Bronchial epithelial cell (primary cell): ENCODE measurements at regions not wholly inside any gene's neighbourhood (a gene's known extent, or its start where the extent isn't known, plus 50 kb on each side); places are given as distances from the start of the nearest gene placed in this dataset.

Experiments
- DNase-seq: peaks from one replicate; pipeline ENCODE4 v3.0.0-alpha.2; 2010; ENCODE audit warnings: low read depth
- FAIRE-seq: peaks from 2 replicates; lab custom pipeline; 2011; peaks lifted over from hg19 to GRCh38; lab: Jason Lieb, UNC
- H3K27me3 ChIP-seq: 2 replicates; pipeline ENCODE4 v1.5.1; 2011; ENCODE audit warnings: low read length; ENCODE audit not compliant: control insufficient read depth, insufficient read depth
- H3K36me3 ChIP-seq: 2 replicates; pipeline ENCODE4 v1.5.1; 2011; ENCODE audit warnings: low read length; ENCODE audit not compliant: control insufficient read depth, insufficient read depth
- H3K4me3 ChIP-seq: 2 replicates; pipeline ENCODE4 v1.5.1; 2011; ENCODE audit warnings: mild to moderate bottlenecking, low read depth, low read length, control low read depth
- TF ChIP-seq, protein P1 (sequence below): IDR thresholded peaks from 2 replicates; pipeline ENCODE4 v1.5.1; 2011; ENCODE audit warnings: mild to moderate bottlenecking, moderate library complexity, low read length, control low read depth, inconsistent platforms; ENCODE audit not compliant: insufficient read depth, severe bottlenecking

DNA sequence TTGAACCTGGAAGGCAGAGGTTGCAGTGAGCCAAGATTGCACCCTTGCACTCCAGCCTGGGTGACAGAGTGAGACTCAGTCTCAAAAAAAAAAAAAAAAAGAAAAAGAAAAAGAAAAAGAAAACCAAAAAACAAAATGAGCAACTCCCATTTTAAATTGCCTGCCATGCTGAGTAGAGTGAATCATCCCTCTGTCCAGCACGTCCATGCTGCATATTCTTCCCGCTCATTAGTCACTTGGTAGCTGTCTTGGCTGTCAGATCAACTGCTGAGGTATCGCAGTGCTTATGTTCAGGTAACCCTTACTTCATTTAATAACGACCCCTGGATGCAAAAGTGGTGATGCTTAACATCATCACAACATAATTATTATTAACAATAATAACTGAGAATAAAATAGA, 60.7 kb upstream of the SMOX start:
- DNase-seq = peak; percentile 52
- FAIRE-seq = no peak
- TF ChIP-seq, protein P1, sequence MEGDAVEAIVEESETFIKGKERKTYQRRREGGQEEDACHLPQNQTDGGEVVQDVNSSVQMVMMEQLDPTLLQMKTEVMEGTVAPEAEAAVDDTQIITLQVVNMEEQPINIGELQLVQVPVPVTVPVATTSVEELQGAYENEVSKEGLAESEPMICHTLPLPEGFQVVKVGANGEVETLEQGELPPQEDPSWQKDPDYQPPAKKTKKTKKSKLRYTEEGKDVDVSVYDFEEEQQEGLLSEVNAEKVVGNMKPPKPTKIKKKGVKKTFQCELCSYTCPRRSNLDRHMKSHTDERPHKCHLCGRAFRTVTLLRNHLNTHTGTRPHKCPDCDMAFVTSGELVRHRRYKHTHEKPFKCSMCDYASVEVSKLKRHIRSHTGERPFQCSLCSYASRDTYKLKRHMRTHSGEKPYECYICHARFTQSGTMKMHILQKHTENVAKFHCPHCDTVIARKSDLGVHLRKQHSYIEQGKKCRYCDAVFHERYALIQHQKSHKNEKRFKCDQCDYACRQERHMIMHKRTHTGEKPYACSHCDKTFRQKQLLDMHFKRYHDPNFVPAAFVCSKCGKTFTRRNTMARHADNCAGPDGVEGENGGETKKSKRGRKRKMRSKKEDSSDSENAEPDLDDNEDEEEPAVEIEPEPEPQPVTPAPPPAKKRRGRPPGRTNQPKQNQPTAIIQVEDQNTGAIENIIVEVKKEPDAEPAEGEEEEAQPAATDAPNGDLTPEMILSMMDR = no peak
- Histone ChIP-seq H3K27me3 (no peaks in the 10 kb centered on the region), H3K4me3 (no peak overlapping the region), H3K36me3 (no peaks in the 10 kb centered on the region)

GRCh38 chr20:4086771-4087687, 61.6 kb upstream of the SMOX start:
- FAIRE-seq (no peak), DNase-seq (no peak)
- no peaks in the 10 kb centered on the region for H3K36me3 ChIP-seq

DNA sequence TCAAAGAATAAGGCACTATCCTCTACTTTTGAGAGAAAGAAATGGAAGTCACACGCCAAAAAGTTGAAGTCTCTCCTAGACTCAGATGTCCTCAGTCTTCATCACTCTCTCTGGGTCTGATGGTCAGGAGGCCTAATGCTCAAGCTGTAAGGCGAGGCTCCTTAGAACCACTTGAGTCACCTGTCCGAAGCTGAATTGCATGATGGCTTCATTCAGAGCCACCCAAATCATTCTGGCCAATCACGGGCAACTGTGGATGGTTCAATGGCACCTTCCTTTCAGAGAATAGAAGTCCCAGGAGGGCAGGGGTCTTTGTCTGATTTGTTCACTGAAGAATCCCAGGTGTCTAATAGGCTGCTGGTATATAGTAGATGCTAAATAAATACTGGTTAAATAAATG, 63.9 kb upstream of the SMOX start:
- DNase-seq = no peak
- no peak overlapping the region for H3K4me3 ChIP-seq
- TF ChIP-seq, protein P1 = no peak
- peak; percentile 13 for FAIRE-seq
- no peaks in the 10 kb centered on the region for H3K36me3 ChIP-seq
- H3K27me3 ChIP-seq = no peaks in the 10 kb centered on the region

More at GRCh38 chr20:4086771-4087687, 61.6 kb upstream of the SMOX start:
- no peaks in the 10 kb centered on the region for H3K27me3 ChIP-seq
- no peak overlapping the region for H3K4me3 ChIP-seq
- TF ChIP-seq, protein P1 = no peak

DNA sequence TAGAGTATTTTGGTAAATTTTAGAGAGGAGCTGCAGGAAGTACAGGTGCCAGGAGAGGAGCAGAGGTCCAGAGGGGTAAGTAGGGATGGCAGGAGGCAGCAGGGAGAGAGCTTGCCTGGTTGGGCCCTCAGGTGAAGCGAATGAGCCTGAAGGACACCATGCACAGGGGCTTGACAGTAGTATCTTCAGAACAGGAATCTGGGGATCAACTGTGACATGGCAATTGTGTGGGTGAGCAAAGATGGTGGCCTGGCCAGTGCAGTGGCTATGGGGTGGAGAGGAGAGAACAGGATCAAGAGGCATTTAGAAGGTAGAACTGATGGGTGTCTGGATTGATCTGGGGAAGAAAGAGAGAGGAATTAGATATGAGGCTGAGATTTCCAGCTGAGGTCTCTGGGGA, 64.5 kb upstream of the SMOX start:
- no peak for FAIRE-seq
- TF ChIP-seq, protein P1 = no peak

DNA sequence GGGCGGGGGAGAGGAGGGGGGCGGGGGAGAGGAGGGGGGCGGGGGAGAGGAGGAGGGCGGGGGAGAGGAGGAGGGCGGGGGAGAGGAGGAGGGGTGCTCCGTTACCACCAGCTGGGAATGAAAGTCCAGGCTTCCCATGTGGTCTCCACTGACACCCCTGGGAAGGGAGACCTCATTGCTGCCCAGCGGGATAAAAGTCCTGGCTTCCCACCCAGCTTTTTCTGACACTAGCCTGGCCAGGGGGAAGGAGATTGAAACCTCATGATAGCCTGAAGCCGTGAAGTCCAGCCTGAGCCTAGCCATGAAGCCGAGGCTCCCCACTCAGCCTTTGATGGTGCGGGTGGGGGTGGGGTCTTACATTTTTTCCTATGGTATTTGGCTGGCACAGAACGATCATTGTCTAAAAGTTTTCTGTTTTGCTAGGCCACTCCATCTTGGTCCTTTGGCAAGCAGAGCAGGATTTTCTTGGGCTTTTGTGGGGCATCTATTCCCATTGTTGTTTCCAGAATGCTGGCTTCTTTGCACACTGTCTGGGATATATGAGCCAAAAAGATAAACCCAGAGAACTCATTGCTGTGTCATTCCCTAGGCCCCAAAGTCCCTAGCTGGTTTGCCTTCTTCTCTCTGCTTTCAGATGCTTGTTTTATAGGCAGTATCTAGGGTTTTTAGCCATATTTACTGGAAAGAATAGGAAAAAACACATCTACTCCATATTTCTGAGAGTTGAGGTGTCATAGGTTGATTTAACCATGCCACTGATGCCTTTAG, 65.3 kb upstream of the SMOX start:
- H3K27me3 ChIP-seq = no peaks in the 10 kb centered on the region

More for the DNA sequence above, 64.5 kb upstream of the SMOX start:
- H3K4me3 ChIP-seq = no peak overlapping the region
- H3K36me3 ChIP-seq = no peaks in the 10 kb centered on the region
- no peaks in the 10 kb centered on the region for H3K27me3 ChIP-seq
- DNase-seq = no peak

More for the DNA sequence above, 65.3 kb upstream of the SMOX start:
- TF ChIP-seq, protein P1 = no peak
- no peak for DNase-seq
- no peaks in the 10 kb centered on the region for H3K36me3 ChIP-seq
- no peak for FAIRE-seq
- no peak overlapping the region for H3K4me3 ChIP-seq
